A549 (cell line): ENCODE measurements at regions not wholly inside any gene's neighbourhood (a gene's known extent, or its start where the extent isn't known, plus 50 kb on each side); places are given as distances from the start of the nearest gene placed in this dataset.

Experiments used
- CBX8 ChIP-seq: fragments of 200-600 bp; sonication (generic); IDR thresholded peaks from 2 replicates; pipeline ENCODE4 v1.6.1; 2016
- CTCF ChIP-seq: fragments of >200 bp; sonication (Bioruptor Twin); formaldehyde crosslinking; IDR thresholded peaks from 3 replicates; pipeline ENCODE4 v1.5.1; 2016
- ELK1 ChIP-seq: fragments of 150-350 bp; IDR thresholded peaks from 2 replicates; pipeline ENCODE4 v1.6.1; 2014; ENCODE audit warnings: low read depth, mild to moderate bottlenecking, low read length
- FOSL2 ChIP-seq, 2 experiments: fragments of 450-650 bp in 1 of 2; fragments of >200 bp in 1 of 2; sonication (Bioruptor Twin) in 1 of 2; formaldehyde crosslinking; IDR thresholded peaks; 2 replicates each; pipeline versions ENCODE4 v1.5.0 to v1.6.1; 2016 to 2020; ENCODE audit warnings: mild to moderate bottlenecking in 1 of 2, moderate library complexity in 1 of 2
- KDM1A ChIP-seq: fragments of 200-600 bp; sonication (generic); IDR thresholded peaks from 2 replicates; pipeline ENCODE4 v1.6.1; 2016; ENCODE audit warnings: low read depth, mild to moderate bottlenecking
- MYC ChIP-seq: IDR thresholded peaks from 2 replicates; pipeline ENCODE4 v1.6.1; 2012; ENCODE audit warnings: mild to moderate bottlenecking, inconsistent platforms, low read length, improper control_type of control experiment, borderline replicate concordance
- TF ChIP-seq, protein P1 (sequence below): IDR thresholded peaks from 2 replicates; pipeline ENCODE4 v1.6.1; 2012
- TF ChIP-seq, protein P2 (sequence below): fragments of 200-600 bp; sonication (generic); IDR thresholded peaks from 2 replicates; pipeline ENCODE4 v1.6.1; 2016; ENCODE audit warnings: antibody characterized with exemption, mild to moderate bottlenecking, moderate library complexity

GRCh38 chr9:129240581-129241211 lies 62.6 kb upstream of the IER5L start:
- TF ChIP-seq CTCF (no peak), CBX8 (no peak), FOSL2 (IDR thresholded peaks at IDR 0.05) (no peak), FOSL2 (CRISPR knock-in tag; IDR thresholded peaks at IDR 0.05) (no peak), KDM1A (no peak), MYC (no peak), ELK1 (no peak)
- TF ChIP-seq, protein P1, sequence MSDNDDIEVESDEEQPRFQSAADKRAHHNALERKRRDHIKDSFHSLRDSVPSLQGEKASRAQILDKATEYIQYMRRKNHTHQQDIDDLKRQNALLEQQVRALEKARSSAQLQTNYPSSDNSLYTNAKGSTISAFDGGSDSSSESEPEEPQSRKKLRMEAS = no peak
- TF ChIP-seq, protein P2, sequence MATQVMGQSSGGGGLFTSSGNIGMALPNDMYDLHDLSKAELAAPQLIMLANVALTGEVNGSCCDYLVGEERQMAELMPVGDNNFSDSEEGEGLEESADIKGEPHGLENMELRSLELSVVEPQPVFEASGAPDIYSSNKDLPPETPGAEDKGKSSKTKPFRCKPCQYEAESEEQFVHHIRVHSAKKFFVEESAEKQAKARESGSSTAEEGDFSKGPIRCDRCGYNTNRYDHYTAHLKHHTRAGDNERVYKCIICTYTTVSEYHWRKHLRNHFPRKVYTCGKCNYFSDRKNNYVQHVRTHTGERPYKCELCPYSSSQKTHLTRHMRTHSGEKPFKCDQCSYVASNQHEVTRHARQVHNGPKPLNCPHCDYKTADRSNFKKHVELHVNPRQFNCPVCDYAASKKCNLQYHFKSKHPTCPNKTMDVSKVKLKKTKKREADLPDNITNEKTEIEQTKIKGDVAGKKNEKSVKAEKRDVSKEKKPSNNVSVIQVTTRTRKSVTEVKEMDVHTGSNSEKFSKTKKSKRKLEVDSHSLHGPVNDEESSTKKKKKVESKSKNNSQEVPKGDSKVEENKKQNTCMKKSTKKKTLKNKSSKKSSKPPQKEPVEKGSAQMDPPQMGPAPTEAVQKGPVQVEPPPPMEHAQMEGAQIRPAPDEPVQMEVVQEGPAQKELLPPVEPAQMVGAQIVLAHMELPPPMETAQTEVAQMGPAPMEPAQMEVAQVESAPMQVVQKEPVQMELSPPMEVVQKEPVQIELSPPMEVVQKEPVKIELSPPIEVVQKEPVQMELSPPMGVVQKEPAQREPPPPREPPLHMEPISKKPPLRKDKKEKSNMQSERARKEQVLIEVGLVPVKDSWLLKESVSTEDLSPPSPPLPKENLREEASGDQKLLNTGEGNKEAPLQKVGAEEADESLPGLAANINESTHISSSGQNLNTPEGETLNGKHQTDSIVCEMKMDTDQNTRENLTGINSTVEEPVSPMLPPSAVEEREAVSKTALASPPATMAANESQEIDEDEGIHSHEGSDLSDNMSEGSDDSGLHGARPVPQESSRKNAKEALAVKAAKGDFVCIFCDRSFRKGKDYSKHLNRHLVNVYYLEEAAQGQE = no peak
